Osteoblast (primary cell): ENCODE measurements at regions not wholly inside any gene's neighbourhood (a gene's known extent, or its start where the extent isn't known, plus 50 kb on each side); places are given as distances from the start of the nearest gene placed in this dataset.

Experiments
- DNase-seq: peaks from one replicate; pipeline ENCODE4 v3.0.0; 2011; ENCODE audit warnings: low spot score, mixed read lengths; ENCODE audit not compliant: insufficient read length; ENCODE audit errors: missing footprints
- H2AFZ ChIP-seq: 2 replicates; pipeline ENCODE4 v1.6.0; 2011; ENCODE audit warnings: mild to moderate bottlenecking, low read length
- H3K27ac ChIP-seq: 2 replicates; pipeline ENCODE4 v1.5.1; 2011; ENCODE audit warnings: mild to moderate bottlenecking, low read depth, low read length, moderate library complexity
- H3K27me3 ChIP-seq: 2 replicates; pipeline ENCODE4 v1.6.0; 2012; ENCODE audit warnings: mild to moderate bottlenecking, control low read depth, inconsistent platforms, low read length, moderate library complexity; ENCODE audit not compliant: insufficient read depth
- H3K36me3 ChIP-seq: 2 replicates; pipeline ENCODE4 v1.5.1; 2011; ENCODE audit warnings: mild to moderate bottlenecking, low read length, control low read depth, moderate library complexity; ENCODE audit not compliant: insufficient read depth
- H3K4me1 ChIP-seq: 2 replicates; pipeline ENCODE4 v1.5.1; 2011; ENCODE audit warnings: mild to moderate bottlenecking, low read length, control low read depth, moderate library complexity; ENCODE audit not compliant: insufficient read depth
- H3K4me2 ChIP-seq: 2 replicates; pipeline ENCODE4 v1.6.0; 2011; ENCODE audit warnings: mild to moderate bottlenecking, low read length; ENCODE audit not compliant: insufficient read depth
- H3K4me3 ChIP-seq: fragments of 200-600 bp; sonication (generic); 3 replicates; pipeline ENCODE4 v1.5.1; 2012; ENCODE audit warnings: mild to moderate bottlenecking, low read length, inconsistent platforms; ENCODE audit not compliant: insufficient read depth
- H3K79me2 ChIP-seq: 2 replicates; pipeline ENCODE4 v1.6.0; 2012; ENCODE audit warnings: mild to moderate bottlenecking, low read length, control low read depth, inconsistent platforms; ENCODE audit not compliant: insufficient read depth
- H3K9me3 ChIP-seq: 2 replicates; pipeline ENCODE4 v1.5.1; 2011; ENCODE audit warnings: low read depth, low read length, control low read depth
- H4K20me1 ChIP-seq: 2 replicates; pipeline ENCODE4 v1.6.0; 2012; ENCODE audit warnings: mild to moderate bottlenecking, low read length, control low read depth; ENCODE audit not compliant: insufficient read depth
- TF ChIP-seq, protein P1 (sequence below): IDR thresholded peaks from 2 replicates; pipeline ENCODE4 v1.5.1; 2011; ENCODE audit warnings: mild to moderate bottlenecking, low read depth, low read length, moderate library complexity; ENCODE audit errors: extremely low read depth

GRCh38 chr14:55771242-55771981 lies 191.4 kb downstream of the KTN1 start:
- DNase-seq, result no peak

DNA sequence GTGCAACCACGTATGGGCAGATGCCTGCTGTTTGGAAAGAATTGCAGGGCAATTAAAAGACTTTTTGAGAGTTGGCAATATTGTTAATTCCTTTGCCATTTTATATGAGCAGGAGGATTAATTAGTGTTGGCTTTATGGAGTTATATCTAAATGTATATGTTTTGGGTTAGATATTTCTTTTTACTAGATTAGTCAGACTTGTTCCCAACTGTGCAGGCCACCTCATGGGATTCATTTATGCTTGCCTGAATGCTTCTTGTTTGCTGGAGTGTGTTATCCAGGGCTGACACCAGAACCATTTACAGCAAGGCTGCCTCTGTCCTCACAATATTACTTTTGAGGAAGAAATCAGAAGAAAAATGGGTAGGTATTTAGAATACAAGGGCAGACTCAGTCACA lies 192.5 kb downstream of the KTN1 start:
- TF ChIP-seq, protein P1, sequence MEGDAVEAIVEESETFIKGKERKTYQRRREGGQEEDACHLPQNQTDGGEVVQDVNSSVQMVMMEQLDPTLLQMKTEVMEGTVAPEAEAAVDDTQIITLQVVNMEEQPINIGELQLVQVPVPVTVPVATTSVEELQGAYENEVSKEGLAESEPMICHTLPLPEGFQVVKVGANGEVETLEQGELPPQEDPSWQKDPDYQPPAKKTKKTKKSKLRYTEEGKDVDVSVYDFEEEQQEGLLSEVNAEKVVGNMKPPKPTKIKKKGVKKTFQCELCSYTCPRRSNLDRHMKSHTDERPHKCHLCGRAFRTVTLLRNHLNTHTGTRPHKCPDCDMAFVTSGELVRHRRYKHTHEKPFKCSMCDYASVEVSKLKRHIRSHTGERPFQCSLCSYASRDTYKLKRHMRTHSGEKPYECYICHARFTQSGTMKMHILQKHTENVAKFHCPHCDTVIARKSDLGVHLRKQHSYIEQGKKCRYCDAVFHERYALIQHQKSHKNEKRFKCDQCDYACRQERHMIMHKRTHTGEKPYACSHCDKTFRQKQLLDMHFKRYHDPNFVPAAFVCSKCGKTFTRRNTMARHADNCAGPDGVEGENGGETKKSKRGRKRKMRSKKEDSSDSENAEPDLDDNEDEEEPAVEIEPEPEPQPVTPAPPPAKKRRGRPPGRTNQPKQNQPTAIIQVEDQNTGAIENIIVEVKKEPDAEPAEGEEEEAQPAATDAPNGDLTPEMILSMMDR, result no peak

More at GRCh38 chr14:55771242-55771981, 191.4 kb downstream of the KTN1 start:
- Histone ChIP-seq H3K27ac (no peak overlapping the region), H2AFZ (no peak overlapping the region), H4K20me1 (no peaks in the 10 kb centered on the region), H3K9me3 (no peaks in the 10 kb centered on the region), H3K79me2 (no peaks in the 10 kb centered on the region), H3K4me2 (no peak overlapping the region), H3K4me3 (no peak overlapping the region), H3K27me3 (peaks cover 14% of the 10 kb centered on the region), H3K36me3 (no peaks in the 10 kb centered on the region), H3K4me1 (no peaks in the 10 kb centered on the region)
- TF ChIP-seq, protein P1, result no peak

DNA sequence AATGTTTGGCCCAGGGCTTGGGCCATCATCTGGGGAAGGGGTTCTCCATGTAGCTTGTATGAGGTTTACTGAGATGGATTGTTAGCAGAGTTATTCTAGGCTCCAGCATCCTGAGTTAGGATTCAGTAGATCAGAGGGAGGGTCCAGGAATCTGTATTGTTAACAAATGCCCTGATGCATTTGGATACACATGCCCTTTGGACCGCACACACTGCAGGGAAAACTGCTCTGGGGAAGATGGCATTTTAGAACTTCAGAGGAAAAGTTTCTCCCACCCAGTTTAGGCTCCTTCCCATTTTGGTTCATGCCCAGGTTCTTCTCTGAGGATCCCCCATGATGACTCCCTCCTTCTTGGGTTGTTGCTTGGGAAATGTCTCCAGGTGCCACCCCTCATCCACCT lies 193.3 kb downstream of the KTN1 start:
- no peaks in the 10 kb centered on the region for H3K4me1 ChIP-seq
- H2AFZ ChIP-seq, result no peak overlapping the region
- no peaks in the 10 kb centered on the region for H3K36me3 ChIP-seq
- H3K27ac ChIP-seq, result no peak overlapping the region
- no peaks in the 10 kb centered on the region for H3K9me3 ChIP-seq
- H4K20me1 ChIP-seq, result no peaks in the 10 kb centered on the region
- peaks cover 14% of the 10 kb centered on the region for H3K27me3 ChIP-seq
- no peak for DNase-seq
- TF ChIP-seq, protein P1, result no peak
- no peaks in the 10 kb centered on the region for H3K79me2 ChIP-seq
- H3K4me3 ChIP-seq, result no peak overlapping the region
- no peak overlapping the region for H3K4me2 ChIP-seq

More for the DNA sequence above, 192.5 kb downstream of the KTN1 start:
- Histone ChIP-seq H4K20me1 (no peaks in the 10 kb centered on the region), H3K4me3 (no peak overlapping the region), H3K9me3 (no peaks in the 10 kb centered on the region), H2AFZ (no peak overlapping the region), H3K4me1 (no peaks in the 10 kb centered on the region), H3K4me2 (no peak overlapping the region), H3K36me3 (no peaks in the 10 kb centered on the region), H3K27me3 (peaks cover 14% of the 10 kb centered on the region), H3K79me2 (no peaks in the 10 kb centered on the region), H3K27ac (no peak overlapping the region)
- DNase-seq, result no peak

DNA sequence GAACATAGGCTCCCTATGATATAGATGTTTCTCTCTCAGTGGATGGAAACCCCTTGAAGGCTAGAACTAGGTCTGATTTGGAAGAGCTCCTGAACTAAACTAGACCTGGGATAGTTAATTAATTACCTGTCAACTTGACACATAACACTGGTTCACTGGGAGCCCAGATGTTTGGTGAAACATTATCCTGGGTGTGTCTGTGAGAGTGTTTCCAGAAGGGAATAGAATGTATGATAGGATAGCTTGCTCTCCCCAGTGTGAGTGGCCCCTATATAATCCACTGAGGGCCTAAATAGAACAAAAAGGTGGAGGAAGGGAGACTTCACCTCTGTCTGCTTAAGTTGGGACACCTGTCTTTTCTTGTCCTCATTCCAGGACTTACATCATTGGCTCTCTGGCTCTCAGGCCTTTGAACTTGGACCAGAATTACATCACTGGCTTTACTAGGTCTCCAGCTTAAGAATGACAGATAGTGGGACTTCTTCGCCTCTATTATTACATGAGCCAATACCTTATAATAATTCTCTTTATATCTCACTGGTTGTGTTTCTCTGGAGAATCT lies 194.1 kb downstream of the KTN1 start:
- Histone ChIP-seq H3K4me3 (no peak overlapping the region), H3K4me2 (no peak overlapping the region), H3K27me3 (peaks cover 14% of the 10 kb centered on the region), H4K20me1 (no peaks in the 10 kb centered on the region), H2AFZ (no peak overlapping the region), H3K9me3 (no peaks in the 10 kb centered on the region), H3K79me2 (no peaks in the 10 kb centered on the region), H3K27ac (no peak overlapping the region), H3K4me1 (no peaks in the 10 kb centered on the region), H3K36me3 (no peaks in the 10 kb centered on the region)
- TF ChIP-seq, protein P1, result no peak
- DNase-seq, result no peak
